NCI-H345 (cell line): ENCODE measurements at regions not wholly inside any gene's neighbourhood (a gene's known extent, or its start where the extent isn't known, plus 50 kb on each side); places are given as distances from the start of the nearest gene placed in this dataset.

ENCODE experiments used
- DNase-seq: peaks from one replicate; lab custom pipeline; 2025; lab: John Stamatoyannopoulos, UW

DNA sequence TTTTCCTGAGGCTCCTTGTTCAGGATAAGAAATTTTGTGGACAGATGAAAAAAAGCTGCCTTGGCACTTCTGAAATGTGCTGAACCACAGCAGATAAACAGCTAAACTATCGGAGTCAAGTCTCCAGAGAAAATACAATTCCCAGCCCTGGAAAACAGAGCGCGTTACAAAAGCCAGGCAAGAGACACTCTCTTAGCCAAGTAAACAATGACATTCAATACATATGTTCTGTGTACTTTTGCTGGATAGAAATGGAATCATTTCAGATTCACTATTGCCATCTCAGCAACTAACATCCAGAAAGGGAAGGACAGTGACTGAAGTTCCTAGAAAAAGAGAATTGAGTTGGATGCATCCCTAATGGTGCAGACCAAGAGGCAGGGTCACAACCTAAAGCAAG, 196.8 kb upstream of the NRSN1 start:
- peak; percentile 22 for DNase-seq

DNA sequence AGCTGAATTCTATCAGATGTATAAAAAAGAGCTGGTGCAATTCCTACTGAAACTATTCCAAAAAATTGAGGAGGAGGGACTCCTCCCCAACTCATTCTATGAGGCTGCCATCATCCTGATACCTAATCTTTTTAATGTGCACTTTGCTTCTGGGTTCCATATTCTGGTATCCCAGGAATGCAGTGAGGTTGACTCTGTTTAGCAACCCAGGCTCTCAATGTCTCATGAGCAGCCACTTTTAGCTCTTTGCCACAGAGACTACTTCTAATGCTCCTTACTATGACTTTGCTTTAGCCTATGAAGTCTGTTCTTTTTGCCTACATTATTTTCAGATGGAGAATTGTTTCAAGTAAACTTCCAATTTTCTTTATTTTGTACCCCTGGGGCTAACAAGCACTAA, 185.5 kb upstream of the NRSN1 start:
- DNase-seq = no peak

DNA sequence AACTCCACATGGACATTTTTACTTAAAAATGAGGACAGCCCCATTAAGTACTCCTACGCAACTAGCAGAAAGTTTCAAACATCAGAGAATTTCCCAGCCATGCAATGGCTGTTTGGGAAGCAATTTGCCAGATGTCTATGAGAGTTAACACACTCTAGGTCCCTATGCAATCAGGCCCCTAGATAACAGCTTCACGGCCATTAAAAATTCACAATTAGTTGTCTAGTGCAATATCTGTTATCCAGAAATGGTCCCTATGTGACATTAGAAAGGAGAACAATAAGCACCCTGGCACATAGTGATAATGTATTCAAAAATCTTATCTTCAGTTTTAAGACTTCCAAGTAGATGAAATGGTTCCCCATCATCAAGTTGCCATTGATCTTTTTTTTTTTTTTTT, 174.3 kb upstream of the NRSN1 start:
- no peak for DNase-seq

DNA sequence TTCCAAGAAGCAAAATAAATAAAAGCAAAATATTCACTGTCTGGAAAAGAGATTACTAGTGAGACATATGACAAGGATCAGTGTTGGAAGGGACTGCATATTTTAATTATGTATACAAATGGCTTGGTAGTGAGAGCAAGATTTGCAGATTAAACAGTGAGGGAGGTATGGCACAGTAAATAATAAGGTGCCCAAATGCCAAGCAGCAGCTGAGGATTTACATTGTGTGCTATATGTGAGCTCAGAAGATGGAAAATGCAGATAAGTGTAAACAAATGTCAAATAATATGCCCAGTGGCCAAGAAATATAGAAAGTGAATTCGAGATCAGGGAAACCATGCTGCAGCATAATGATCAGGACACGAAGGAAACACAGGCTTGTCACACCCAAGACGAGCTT, 173.8 kb upstream of the NRSN1 start:
- no peak for DNase-seq

DNA sequence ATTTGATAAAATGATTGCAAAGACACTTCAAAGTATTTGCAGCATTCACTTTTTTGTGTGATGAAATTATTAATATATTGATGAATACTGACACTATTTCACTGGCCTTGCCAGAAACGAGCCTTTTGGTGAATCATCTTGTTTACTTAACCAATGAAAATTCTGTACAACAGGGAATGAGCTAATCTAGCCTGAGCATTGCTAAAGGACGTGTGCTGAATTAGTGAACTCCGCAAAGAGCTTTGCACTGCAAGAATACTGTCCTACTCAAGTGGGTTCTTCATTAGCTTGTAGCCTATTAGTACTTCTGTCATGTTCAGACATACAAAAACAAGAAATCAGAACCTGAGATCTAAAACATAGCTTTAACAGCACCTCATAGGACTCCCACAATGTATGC, 172.0 kb upstream of the NRSN1 start:
- DNase-seq = no peak

DNA sequence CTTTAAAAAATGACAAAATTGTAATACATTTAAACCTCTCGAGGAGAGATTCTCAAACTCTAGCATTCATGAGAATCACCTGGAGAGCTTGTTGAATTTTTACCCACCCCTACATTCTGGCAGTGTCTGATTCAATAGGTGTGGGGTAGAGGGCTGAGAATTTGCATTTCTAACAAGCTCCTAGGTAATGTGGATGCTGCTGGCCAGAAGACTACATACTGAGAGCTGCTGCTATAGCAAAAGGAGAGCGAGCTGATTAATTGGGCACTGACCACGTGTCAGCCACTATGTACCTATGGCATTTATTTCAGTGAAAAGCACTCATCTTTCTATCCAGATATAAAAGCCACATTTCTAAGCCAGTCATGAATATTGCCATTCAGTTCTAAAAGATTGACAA, 169.0 kb upstream of the NRSN1 start:
- DNase-seq = no peak

DNA sequence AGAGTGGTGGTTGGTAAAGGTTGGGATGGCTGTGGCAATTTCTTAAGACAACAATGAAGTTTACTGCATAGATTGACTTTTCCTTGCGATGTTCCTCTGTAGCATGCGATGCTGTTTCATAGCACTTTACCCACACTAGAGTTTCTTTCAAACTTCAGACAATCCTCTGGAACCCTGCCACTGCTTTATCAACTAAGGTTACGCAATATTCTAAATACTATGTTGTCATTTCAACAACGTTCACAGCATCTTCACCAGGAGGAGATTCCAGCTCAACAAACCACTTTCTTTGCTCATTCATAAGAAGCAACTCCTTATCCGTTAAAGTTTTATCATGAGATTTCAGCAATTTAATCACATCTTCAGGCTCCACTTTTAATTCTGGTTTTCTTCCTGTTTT, 161.2 kb upstream of the NRSN1 start:
- no peak for DNase-seq

DNA sequence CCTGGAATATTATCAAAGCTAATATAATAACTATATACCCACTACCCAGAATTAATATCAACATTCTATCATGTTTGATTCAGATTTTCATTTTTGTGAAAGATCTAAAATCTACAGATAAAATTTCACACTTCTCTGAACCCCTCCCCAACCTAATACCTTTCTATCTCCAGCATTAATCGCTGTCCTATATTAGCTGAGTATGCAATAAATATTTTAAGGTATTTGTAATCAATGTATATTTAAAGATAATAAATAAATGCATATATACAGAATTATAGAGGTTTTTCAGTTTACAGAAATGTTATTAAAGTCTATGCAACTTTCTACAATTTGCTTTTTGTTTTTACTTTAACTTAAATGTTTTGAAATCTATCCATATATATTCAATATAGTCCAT, 156.7 kb upstream of the NRSN1 start:
- DNase-seq = no peak

DNA sequence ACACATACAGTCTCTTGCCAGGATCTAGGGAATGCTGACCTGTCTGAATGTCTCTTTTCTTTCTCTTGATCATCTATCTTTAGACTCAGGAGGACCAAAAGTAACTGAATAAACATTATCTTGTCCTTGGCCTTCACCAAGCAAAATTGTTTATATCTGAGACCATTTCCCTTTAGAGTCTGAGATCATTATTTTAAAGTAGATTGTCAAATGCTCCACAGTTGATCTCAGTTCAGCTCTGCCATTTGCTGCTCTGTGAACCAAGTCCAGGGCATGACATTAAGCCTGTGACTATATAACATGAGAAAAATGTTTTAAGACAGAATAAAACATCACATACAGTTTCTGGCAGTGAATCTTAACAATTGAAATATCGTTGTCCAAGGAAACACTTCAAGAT, 148.3 kb upstream of the NRSN1 start:
- no peak for DNase-seq

DNA sequence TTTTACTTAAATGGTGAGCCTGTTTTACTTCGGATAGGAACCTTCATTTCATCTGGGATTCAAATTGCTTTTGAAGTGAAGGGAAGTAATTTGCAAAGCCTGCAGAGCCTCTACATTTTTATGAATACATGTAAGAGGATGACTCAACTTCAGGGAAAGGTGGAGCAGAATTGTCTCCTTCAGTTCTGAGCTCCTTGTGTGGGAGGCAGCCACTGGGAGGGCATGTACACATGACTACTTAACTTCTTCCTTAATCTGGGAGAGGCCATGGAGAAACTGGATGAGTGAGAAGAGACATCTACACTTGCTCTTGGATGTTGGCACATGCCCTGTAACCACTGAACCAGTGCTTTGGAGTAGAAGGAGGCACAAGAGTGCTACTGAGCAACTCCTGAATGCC, 145.1 kb upstream of the NRSN1 start:
- DNase-seq = no peak

DNA sequence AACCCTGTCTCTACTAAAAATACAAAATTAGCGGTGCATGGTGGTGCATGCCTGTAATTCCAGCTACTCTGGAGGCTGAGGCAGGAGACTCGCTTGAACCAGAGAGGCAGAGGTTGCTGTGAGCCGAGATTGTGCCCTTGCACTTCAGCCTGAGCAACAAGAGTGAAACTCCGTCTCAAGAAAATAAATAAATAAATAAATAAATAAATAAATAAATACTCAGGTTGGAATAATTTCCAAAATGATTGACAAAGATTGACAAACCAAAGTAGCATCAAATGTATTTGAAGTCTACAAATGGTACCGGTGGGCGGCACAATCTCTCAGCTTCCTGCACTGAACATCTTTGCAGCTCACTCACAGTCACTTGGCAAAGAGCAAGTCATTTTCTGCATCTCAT, 144.1 kb upstream of the NRSN1 start:
- DNase-seq = no peak

DNA sequence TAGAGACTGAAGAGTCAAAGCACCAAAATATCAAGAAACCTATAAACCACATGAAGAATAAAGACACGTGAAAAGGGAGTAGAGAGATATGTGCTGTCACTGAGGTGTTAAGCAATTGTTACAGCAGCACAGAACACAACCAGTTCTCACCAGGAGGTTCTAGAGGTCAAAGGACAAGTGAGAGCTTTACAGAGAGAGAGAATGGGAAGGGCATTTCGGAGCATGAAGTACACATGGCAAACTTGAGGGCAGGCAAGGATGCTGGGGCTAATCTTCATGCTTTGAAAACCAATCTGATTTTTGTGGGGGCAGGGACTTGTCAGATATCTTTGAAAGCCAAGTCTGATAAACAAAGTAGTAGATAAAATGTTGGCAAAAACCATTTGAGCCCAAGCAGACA, 142.3 kb upstream of the NRSN1 start:
- DNase-seq = no peak

DNA sequence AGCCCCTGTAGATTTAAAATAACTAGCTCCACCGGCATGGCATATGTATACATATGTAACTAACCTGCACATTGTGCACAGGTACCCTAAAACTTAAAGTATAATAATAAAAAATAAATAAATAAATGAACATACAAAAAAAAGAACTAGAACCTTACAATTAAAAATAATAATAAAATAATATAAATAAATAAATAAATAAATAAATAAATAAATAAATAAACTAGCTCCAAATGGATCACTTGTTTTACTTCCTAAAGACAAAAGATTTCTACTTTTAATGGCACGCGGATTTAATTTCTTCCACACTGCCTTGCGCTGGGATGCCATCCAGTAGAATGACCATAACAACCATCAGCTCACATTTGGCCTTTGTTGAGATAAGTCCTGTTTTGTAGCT, 141.0 kb upstream of the NRSN1 start:
- DNase-seq = no peak

DNA sequence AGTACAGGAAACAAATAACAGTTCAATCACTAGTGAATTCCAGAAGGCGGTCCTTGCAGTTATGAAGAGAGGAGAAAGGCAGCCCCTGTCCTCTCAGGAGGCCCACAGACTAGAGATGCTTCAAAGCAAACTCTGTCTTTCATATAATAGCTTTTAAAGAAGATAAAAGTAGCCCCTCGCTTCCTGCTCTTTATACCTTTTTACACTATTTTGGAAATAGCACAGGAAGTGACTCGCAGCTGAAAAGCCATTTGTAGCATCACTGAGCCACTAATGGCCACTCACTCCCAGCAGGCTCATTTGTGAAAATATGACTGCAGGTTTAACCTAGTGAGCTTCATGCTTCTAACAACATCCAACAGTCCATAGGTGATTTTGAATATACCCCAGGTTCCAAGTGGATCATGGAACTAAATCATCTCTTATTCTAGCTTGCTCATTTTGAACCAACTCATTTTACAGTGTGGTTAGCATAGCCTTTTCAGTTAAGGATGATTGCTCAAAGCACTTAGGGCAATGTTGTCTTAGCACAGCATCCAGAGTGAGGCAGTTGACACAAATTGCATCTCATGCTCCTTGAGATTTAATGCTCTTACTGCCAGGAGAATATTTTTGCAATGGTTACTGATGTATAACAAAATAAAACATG, 136.0 kb upstream of the NRSN1 start:
- DNase-seq = peak; percentile 6

DNA sequence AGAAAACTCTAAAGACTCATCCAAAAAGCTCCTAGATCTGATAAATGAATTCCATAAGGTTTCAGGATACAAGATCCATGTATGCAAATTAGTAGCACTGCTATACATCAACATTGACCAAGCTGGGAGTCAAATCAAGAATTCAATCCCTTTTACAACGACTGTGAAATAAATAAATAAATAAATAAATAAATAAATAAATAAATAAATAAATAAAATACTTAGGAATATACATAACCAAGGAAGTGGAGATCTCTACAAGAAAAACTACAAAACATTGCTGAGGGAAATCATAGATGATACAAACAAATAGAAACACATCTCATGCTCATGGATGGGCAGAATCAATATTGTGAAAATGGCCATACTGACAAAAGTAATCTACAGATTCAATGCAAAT, 132.0 kb upstream of the NRSN1 start:
- DNase-seq = no peak

DNA sequence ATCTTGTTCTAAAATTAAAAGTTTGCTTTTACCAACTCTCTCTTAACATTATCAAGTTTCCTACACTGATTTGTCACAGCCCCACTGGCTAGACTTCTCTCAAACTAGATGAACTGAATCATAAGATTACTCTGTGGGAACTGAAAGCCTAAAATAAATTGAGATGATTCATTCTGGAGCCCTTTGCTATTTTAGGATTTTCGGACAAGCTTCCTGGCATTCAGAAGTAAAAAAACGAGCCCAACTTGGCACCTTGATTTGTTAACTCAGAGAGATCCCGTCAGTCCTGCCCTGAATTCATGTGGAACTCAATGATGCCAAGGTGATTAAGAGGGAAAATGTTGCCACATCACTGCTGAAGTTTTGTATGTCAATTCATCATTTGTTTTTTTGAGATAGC, 122.0 kb upstream of the NRSN1 start:
- no peak for DNase-seq

DNA sequence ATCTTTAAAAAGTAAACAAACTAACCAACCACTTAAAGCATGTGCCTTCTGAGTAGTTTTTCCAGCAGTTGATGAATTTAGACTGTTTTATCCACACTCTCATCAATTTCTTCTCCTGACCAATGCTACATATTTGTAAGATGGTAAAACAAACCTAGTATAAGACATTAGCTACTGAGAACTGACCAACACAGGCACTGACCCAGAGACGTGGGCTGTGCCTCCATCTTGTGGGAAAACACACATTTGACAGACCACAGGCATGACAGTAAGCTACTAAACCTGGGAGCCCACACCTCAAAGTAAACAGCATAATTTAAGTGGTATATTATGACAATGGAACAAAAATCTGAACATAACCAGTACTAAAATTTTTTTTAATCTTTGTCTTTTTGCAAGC, 121.4 kb upstream of the NRSN1 start:
- DNase-seq = no peak

DNA sequence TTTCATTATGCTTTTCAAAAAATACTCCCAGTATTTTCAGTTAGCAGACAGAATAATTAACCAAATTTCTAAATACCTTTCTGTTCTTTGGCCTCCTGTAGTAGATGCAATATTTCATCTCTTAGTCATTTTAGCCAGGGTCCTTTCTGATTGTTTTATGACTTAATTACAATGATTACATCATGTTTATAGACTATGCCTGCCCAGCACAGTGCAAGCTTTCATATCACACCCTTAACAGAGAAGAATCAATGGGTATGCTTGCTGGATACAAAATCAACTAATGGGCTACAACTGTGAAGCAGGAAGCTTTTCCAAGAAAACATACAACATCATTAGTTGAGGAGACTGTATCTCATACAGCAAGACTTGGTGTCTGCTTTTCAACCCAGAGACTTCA, 119.8 kb upstream of the NRSN1 start:
- no peak for DNase-seq

DNA sequence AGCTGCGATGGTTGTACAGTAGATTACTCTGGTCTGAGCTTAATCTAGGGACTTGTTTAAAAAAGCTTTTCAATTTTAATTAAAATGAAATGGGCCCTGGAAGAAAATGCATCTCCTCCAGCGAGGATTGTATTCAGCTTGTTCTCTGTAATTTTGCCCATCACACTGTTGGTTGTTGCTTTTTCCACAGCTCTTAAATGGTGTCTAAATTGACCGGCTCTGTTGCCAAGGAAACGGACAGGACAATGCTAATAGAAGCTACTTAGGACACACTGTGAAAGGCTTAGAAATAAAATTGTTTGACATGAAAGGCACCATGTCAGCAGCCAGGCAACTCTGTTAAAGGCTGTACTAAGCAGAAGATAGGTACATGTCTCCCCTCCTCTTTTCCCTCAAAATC, 116.7 kb upstream of the NRSN1 start:
- peak; percentile 63 for DNase-seq

DNA sequence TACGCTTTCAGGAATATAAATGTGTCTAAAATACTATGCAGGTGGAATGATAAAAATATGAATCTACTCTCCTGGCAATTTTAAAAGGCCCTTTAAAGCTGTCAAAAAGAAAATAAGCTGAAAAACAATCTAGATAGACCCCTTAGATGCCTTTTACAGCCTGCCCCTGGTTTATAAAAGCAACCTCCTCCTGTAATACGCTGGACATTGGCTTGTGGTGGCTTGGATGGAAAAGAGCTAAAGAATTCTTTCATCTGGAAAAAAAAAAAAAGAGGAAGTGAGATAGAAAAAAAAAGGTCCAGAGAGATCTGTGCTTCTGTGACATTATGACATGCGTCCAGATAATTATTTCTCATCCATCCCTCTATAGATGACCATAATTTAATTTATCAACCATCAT, 115.9 kb upstream of the NRSN1 start:
- DNase-seq = no peak

DNA sequence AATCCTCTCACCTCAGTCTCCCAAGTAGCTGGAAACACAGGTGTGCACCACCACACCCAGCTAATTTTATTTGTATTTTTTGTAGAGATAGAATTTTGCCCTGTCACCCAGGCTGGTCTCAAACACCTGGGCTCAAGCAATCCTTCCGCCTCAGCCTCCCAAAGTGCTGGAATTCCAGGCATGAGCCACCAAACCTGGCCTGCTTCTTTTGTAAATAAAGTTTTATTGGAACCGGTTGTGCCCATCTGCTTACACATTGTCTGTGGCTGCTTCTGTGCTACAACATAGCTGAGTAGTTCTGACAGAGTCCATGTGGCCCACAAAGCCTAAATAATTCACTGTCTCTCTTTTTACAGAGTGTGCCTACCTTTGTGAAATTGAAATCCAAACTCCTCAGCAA, 109.7 kb upstream of the NRSN1 start:
- no peak for DNase-seq

DNA sequence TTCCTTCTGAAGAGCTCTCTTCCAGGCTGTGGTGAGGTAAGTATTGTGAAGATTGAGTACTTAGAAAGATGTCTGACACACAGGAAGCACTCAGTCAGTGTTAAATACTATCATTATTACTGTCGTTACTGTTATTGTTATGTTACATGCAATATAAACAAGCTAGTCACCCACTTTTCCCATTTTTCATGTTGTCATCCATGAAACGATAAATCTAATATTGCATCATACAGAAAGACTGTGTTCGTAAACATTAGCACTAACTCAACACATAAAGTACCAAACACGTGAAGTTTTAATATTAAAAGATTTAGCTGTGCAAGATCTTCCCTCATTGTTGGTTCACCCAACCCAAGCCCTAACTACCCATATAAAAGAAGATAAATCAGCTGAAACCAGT, 109.2 kb upstream of the NRSN1 start:
- no peak for DNase-seq

DNA sequence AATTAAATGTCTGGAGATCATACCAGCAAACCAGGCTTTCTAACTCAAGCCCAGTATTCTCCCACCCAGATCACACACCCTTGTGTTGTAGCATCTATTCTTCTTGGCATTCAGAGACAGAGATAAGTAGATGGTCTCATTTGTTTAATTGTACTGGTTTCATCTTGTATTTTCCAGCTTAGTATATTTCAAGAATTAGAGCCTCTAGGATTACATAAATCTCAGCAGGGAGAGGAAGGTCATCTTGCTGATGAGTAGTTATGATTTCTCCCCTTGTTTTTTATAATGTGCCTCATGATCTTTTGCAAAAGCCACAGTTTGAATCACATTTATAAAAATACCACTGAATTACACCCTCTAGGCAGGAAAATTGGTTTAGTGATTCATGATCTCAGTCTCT, 106.6 kb upstream of the NRSN1 start:
- no peak for DNase-seq

DNA sequence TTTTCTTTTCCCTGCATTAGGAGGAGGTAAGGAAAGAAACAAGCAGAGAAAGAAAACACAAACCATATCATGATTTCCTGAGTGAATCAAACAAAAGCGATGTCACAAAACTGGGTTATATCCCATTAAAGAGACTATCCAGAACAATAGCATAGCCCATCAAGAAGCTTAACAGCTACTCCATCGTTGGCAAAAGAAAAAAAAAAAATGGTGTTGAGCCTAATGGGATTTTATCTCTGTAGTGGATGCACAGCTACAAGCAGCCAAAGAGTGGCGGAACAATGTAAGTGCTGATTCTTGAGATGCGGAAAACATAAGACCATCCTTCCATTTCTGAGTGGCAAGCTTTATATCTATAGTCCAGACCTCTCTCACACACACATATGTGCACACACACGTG, 106.2 kb upstream of the NRSN1 start:
- no peak for DNase-seq

DNA sequence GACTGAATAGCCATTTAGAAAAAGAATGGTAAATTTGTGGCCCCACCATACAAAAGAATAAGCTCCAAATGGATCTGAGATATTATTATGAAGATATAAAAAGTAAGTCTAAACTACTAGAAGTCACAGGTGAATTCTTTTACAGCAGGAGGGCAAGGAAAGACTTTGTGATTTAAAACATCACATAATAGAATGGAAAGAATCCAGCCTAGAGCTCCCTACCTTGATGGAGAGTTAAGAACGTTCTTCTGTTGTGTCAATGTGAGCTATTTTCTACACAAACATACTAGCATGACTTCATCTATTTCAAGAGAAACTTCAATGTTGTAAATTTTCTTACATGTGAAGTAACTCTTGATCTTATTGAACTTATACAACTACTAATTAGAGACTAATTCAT, 100.0 kb upstream of the NRSN1 start:
- no peak for DNase-seq
